RPMI8226 (cell line): ENCODE measurements at regions not wholly inside any gene's neighbourhood (a gene's known extent, or its start where the extent isn't known, plus 50 kb on each side); places are given as distances from the start of the nearest gene placed in this dataset.
A peak's percentile ranks its signal among the peaks of the same experiment; 100 is the strongest.

Experiments used
- DNase-seq: peaks from one replicate; pipeline ENCODE4 v3.0.0-alpha.2; 2015

- no peak for DNase-seq
These were observed 850.9 kb downstream of the TFAP2A start for GRCh38 chr6:9564021-9564420.

- DNase-seq: no peak
These were observed 851.3 kb downstream of the TFAP2A start for GRCh38 chr6:9563568-9563967.

- DNase-seq: no peak
These were observed 860.1 kb downstream of the TFAP2A start for GRCh38 chr6:9554806-9555205.

GRCh38 chr6:9554323-9554722 is 860.6 kb downstream of the TFAP2A start:
- DNase-seq: no peak

GRCh38 chr6:9553002-9553401 is 861.9 kb downstream of the TFAP2A start:
- DNase-seq: no peak

- no peak for DNase-seq
These were observed 871.2 kb downstream of the TFAP2A start for GRCh38 chr6:9543649-9544048.

GRCh38 chr6:9540534-9541126 is 874.2 kb downstream of the TFAP2A start:
- peak; percentile 72 for DNase-seq

- no peak for DNase-seq
These were observed 874.7 kb downstream of the TFAP2A start for GRCh38 chr6:9540126-9540525.

- DNase-seq: no peak
These were observed 875.6 kb downstream of the TFAP2A start for GRCh38 chr6:9539231-9539755.

- DNase-seq: no peak
These were observed 877.5 kb downstream of the TFAP2A start for GRCh38 chr6:9537381-9537780.

GRCh38 chr6:9535106-9535505 is 879.8 kb downstream of the TFAP2A start:
- no peak for DNase-seq

GRCh38 chr6:9532621-9533557 is 882.0 kb downstream of the TFAP2A start:
- DNase-seq: no peak

- peak; percentile 33 for DNase-seq
These were observed 887.1 kb downstream of the TFAP2A start for GRCh38 chr6:9527679-9528286.

GRCh38 chr6:9523462-9523861 is 891.4 kb downstream of the TFAP2A start:
- no peak for DNase-seq

- no peak for DNase-seq
These were observed 892.8 kb downstream of the TFAP2A start for GRCh38 chr6:9522101-9522500.

GRCh38 chr6:9521152-9521530 is 893.7 kb downstream of the TFAP2A start:
- no peak for DNase-seq

GRCh38 chr6:9520417-9521151 is 894.3 kb downstream of the TFAP2A start:
- no peak for DNase-seq

- no peak for DNase-seq
These were observed 896.4 kb downstream of the TFAP2A start for GRCh38 chr6:9518431-9518830.

GRCh38 chr6:9517806-9518205 is 897.1 kb downstream of the TFAP2A start:
- DNase-seq: no peak

- DNase-seq: no peak
These were observed 899.0 kb downstream of the TFAP2A start for GRCh38 chr6:9515633-9516606.

- no peak for DNase-seq
These were observed 900.7 kb downstream of the TFAP2A start for GRCh38 chr6:9514146-9514545.

- no peak for DNase-seq
These were observed 903.7 kb downstream of the TFAP2A start for GRCh38 chr6:9511157-9511556.
